ENCODE measurements at regions not wholly inside any gene's neighbourhood (a gene's known extent, or its start where the extent isn't known, plus 50 kb on each side); places are given as distances from the start of the nearest gene placed in this dataset.

- TF ChIP-seq POLR2A (IDR thresholded peaks at IDR 0.05): no peak
- no peak for TF ChIP-seq CTCF (IDR thresholded peaks at IDR 0.05)
Measured at GRCh38 chr9:20022410-20022809, 233.6 kb upstream of the SLC24A2 start.
